ENCODE measurements at regions not wholly inside any gene's neighbourhood (a gene's known extent, or its start where the extent isn't known, plus 50 kb on each side); places are given as distances from the start of the nearest gene placed in this dataset.

GRCh38 chr3:181660337-181660736, 51.4 kb upstream of the SOX2 start:
- DNase-seq, result no peak
- H3K4me3 ChIP-seq, result no peak overlapping the region
- no peak for TF ChIP-seq CTCF (IDR thresholded peaks at IDR 0.05)
- no peaks in the 10 kb centered on the region for H3K9me3 ChIP-seq
- H3K27ac ChIP-seq, result no peak overlapping the region
- H3K27me3 ChIP-seq, result no peaks in the 10 kb centered on the region
- H3K4me1 ChIP-seq, result no peaks in the 10 kb centered on the region
- intact Hi-C loops (cut with DNase I), result no loop called here
- no peaks in the 10 kb centered on the region for H3K36me3 ChIP-seq
- no peak overlapping the region for H3K9ac ChIP-seq (ENCODE audit: low read depth in 2 of 2, low read length in 2 of 2)

- DNase-seq, result no peak
- Histone ChIP-seq H3K27ac (no peak overlapping the region), H3K27me3 (no peaks in the 10 kb centered on the region), H3K4me3 (no peak overlapping the region), H3K9ac (ENCODE audit: low read depth in 2 of 2, low read length in 2 of 2) (no peak overlapping the region), H3K36me3 (no peaks in the 10 kb centered on the region), H3K4me1 (no peaks in the 10 kb centered on the region), H3K9me3 (no peaks in the 10 kb centered on the region)
- intact Hi-C loops (cut with DNase I), result no loop called here
- TF ChIP-seq CTCF (IDR thresholded peaks at IDR 0.05), result no peak
Observed at GRCh38 chr3:181637456-181637855, 74.3 kb upstream of the SOX2 start.

- intact Hi-C loops (cut with DNase I), result no loop called here
- Histone ChIP-seq H3K9me3 (no peaks in the 10 kb centered on the region), H3K4me3 (no peak overlapping the region), H3K9ac (ENCODE audit: low read depth in 2 of 2, low read length in 2 of 2) (no peak overlapping the region), H3K27me3 (no peaks in the 10 kb centered on the region), H3K36me3 (no peaks in the 10 kb centered on the region), H3K4me1 (no peaks in the 10 kb centered on the region), H3K27ac (no peak overlapping the region)
- no peak for DNase-seq
- TF ChIP-seq CTCF (IDR thresholded peaks at IDR 0.05), result no peak
Observed at GRCh38 chr3:181637056-181637455, 74.7 kb upstream of the SOX2 start.

GRCh38 chr3:181635141-181635540, 76.6 kb upstream of the SOX2 start:
- no peak overlapping the region for H3K9ac ChIP-seq (ENCODE audit: low read depth in 2 of 2, low read length in 2 of 2)
- no peaks in the 10 kb centered on the region for H3K4me1 ChIP-seq
- intact Hi-C loops (cut with DNase I), result no loop called here
- H3K27ac ChIP-seq, result no peak overlapping the region
- no peaks in the 10 kb centered on the region for H3K9me3 ChIP-seq
- H3K4me3 ChIP-seq, result no peak overlapping the region
- no peaks in the 10 kb centered on the region for H3K27me3 ChIP-seq
- no peak for DNase-seq
- H3K36me3 ChIP-seq, result no peaks in the 10 kb centered on the region
- no peak for TF ChIP-seq CTCF (IDR thresholded peaks at IDR 0.05)

DNA sequence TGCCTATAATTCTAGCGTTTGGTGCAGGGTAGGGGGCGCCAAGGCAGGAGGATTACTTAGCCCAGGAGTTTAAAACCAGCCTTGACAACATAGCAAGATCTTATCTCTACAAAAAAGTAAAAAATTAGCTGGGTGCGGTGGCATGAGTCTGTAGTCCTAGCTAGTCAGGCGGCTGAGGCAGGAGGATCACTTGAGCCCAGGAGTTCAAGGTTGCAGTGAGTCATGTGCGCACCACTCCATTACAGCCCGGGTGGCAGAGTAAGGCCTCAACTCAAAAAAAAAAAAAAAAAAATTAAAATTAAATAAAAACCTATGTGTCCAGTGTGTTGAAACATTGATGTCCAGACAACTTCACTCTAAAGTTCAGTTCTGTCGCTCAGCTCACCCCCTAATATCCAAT, 78.2 kb upstream of the SOX2 start:
- Histone ChIP-seq H3K36me3 (no peaks in the 10 kb centered on the region), H3K27me3 (no peaks in the 10 kb centered on the region), H3K27ac (no peak overlapping the region), H3K4me1 (no peaks in the 10 kb centered on the region), H3K9ac (ENCODE audit: low read depth in 2 of 2, low read length in 2 of 2) (no peak overlapping the region), H3K9me3 (no peaks in the 10 kb centered on the region), H3K4me3 (no peak overlapping the region)
- intact Hi-C loops (cut with DNase I), result no loop called here
- TF ChIP-seq CTCF (IDR thresholded peaks at IDR 0.05), result no peak
- no peak for DNase-seq

DNA sequence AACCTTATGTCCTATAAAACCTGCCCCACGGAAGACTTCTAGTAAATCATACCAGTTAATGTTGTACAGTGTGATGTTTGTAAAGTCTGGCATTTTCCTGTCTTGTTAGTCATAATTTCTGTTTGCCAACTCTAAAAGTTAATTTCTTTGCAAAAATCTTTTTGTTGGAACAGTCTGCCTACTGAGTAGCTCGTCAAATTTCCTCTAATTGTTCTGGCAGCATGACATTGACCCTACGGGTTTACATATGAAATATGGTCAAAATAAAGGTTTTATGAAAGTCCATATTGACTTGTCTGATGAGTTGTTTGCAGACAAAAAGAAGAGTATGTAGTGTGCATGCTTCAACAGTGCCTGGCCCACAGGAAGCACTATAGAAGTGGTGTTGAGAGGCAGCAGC, 79.8 kb upstream of the SOX2 start:
- H3K4me1 ChIP-seq, result no peaks in the 10 kb centered on the region
- DNase-seq, result no peak
- H3K27ac ChIP-seq, result no peak overlapping the region
- intact Hi-C loops (cut with DNase I), result no loop called here
- H3K9ac ChIP-seq (ENCODE audit: low read depth in 2 of 2, low read length in 2 of 2), result no peak overlapping the region
- no peaks in the 10 kb centered on the region for H3K27me3 ChIP-seq
- H3K36me3 ChIP-seq, result no peaks in the 10 kb centered on the region
- no peak overlapping the region for H3K4me3 ChIP-seq
- no peak for TF ChIP-seq CTCF (IDR thresholded peaks at IDR 0.05)
- no peaks in the 10 kb centered on the region for H3K9me3 ChIP-seq

All from colonic mucosa (tissue), 4 donors.